HepG2 (cell line): ENCODE measurements at regions not wholly inside any gene's neighbourhood (a gene's known extent, or its start where the extent isn't known, plus 50 kb on each side); places are given as distances from the start of the nearest gene placed in this dataset.
A peak's percentile ranks its signal among the peaks of the same experiment; 100 is the strongest.

Experiments
- ATAD3A ChIP-seq: sonication (generic); formaldehyde crosslinking; IDR thresholded peaks from 2 replicates; pipeline ENCODE4 v1.4.0; 2020; ENCODE audit warnings: missing genetic modification reagents
- CBX2 ChIP-seq, 2 experiments: fragments of 200-600 bp in 1 of 2; sonication (generic); formaldehyde crosslinking in 1 of 2; IDR thresholded peaks; 2 replicates each; pipeline versions ENCODE4 v1.7.0 to v1.8.1; 2018 to 2022; ENCODE audit warnings: low read depth in 2 of 2, low read length in 1 of 2, mild to moderate bottlenecking in 1 of 2, missing genetic modification reagents in 1 of 2
- CERS6 ChIP-seq: sonication (generic); formaldehyde crosslinking; IDR thresholded peaks from 2 replicates; pipeline ENCODE4 v1.5.0; 2020; ENCODE audit warnings: missing genetic modification reagents
- FOXK1 ChIP-seq: sonication (generic); formaldehyde crosslinking; IDR thresholded peaks from 2 replicates; pipeline ENCODE4 v1.4.0; 2020; ENCODE audit warnings: low read depth, missing genetic modification reagents, borderline replicate concordance
- GATA4 ChIP-seq: sonication (generic); IDR thresholded peaks from 2 replicates; pipeline ENCODE4 v1.6.1; 2016; ENCODE audit warnings: antibody characterized with exemption, low read depth, borderline replicate concordance
- HMGA1 ChIP-seq: sonication (generic); formaldehyde crosslinking; conservative IDR thresholded peaks from 2 replicates; pipeline ENCODE4 v1.4.0; 2020; ENCODE audit warnings: missing genetic modification reagents
- HOXA9 ChIP-seq: sonication (generic); formaldehyde crosslinking; IDR thresholded peaks from 2 replicates; pipeline ENCODE4 v1.8.1; 2022; ENCODE audit warnings: missing genetic modification reagents, mild to moderate bottlenecking, moderate library complexity, borderline replicate concordance
- MAZ ChIP-seq, 2 experiments: sonication (generic) in 1 of 2; formaldehyde crosslinking in 1 of 2; IDR thresholded peaks; 2 replicates each; pipeline versions ENCODE4 v1.5.0 to v1.6.1; 2012 to 2020; ENCODE audit warnings: low read depth in 2 of 2, mild to moderate bottlenecking in 2 of 2, borderline replicate concordance in 1 of 2, improper control_type of control experiment in 1 of 2, low read length in 1 of 2, missing genetic modification reagents in 1 of 2, moderate library complexity in 1 of 2
- PRMT3 ChIP-seq: sonication (generic); formaldehyde crosslinking; IDR thresholded peaks from 2 replicates; pipeline ENCODE4 v1.8.1; 2022; ENCODE audit warnings: low read depth, mild to moderate bottlenecking, moderate library complexity, missing genetic modification reagents, borderline replicate concordance
- REPIN1 ChIP-seq: sonication (generic); formaldehyde crosslinking; IDR thresholded peaks from 2 replicates; pipeline ENCODE4 v1.8.0; 2022; ENCODE audit warnings: missing genetic modification reagents, low read depth, mild to moderate bottlenecking, borderline replicate concordance
- SMAD9 ChIP-seq: sonication (generic); formaldehyde crosslinking; IDR thresholded peaks from 2 replicates; pipeline ENCODE4 v1.5.1; 2020; ENCODE audit warnings: mild to moderate bottlenecking, missing genetic modification reagents
- SNAPC2 ChIP-seq: sonication (generic); formaldehyde crosslinking; IDR thresholded peaks from 2 replicates; pipeline ENCODE4 v1.8.1; 2022; ENCODE audit warnings: mild to moderate bottlenecking, missing genetic modification reagents
- SNAPC5 ChIP-seq: sonication (generic); formaldehyde crosslinking; IDR thresholded peaks from 2 replicates; pipeline ENCODE4 v1.8.1; 2023; ENCODE audit warnings: mild to moderate bottlenecking, missing genetic modification reagents, borderline replicate concordance
- TEF ChIP-seq: sonication (generic); formaldehyde crosslinking; IDR thresholded peaks from 2 replicates; pipeline ENCODE4 v1.5.0; 2020; ENCODE audit warnings: missing genetic modification reagents
- USF2 ChIP-seq, 2 experiments: sonication (generic) in 1 of 2; formaldehyde crosslinking in 1 of 2; IDR thresholded peaks; 2 replicates each; pipeline versions ENCODE4 v1.5.1 to v1.6.1; 2011 to 2020; ENCODE audit warnings: borderline replicate concordance in 1 of 2, low read depth in 1 of 2, low read length in 1 of 2, mild to moderate bottlenecking in 1 of 2, missing genetic modification reagents in 1 of 2, moderate library complexity in 1 of 2
- ZMYM4 ChIP-seq: sonication (generic); formaldehyde crosslinking; IDR thresholded peaks from 2 replicates; pipeline ENCODE4 v1.8.1; 2023; ENCODE audit warnings: mild to moderate bottlenecking, missing genetic modification reagents
- ZNF20 ChIP-seq: sonication (generic); formaldehyde crosslinking; IDR thresholded peaks from 2 replicates; pipeline ENCODE4 v1.4.0; 2020; ENCODE audit warnings: mild to moderate bottlenecking, moderate library complexity, missing genetic modification reagents
- ZNF24 ChIP-seq: fragments of 450-650 bp; IDR thresholded peaks from 2 replicates; pipeline ENCODE4 v1.6.1; 2017; ENCODE audit warnings: antibody characterized with exemption, mild to moderate bottlenecking
- ZNF281 ChIP-seq: sonication (generic); formaldehyde crosslinking; IDR thresholded peaks from 2 replicates; pipeline ENCODE4 v1.4.0; 2020; ENCODE audit warnings: missing genetic modification reagents, borderline replicate concordance
- ZNF530 ChIP-seq: sonication (generic); formaldehyde crosslinking; IDR thresholded peaks from 2 replicates; pipeline ENCODE4 v1.5.0; 2020; ENCODE audit warnings: low read depth, mild to moderate bottlenecking, missing genetic modification reagents
- ZNF792 ChIP-seq: IDR thresholded peaks from 2 replicates; pipeline ENCODE4 v1.6.1; 2016

- peak; percentile 79 for TF ChIP-seq ZNF281 (CRISPR knock-in tag)
- TF ChIP-seq GATA4: no peak
- TF ChIP-seq ZNF530 (CRISPR knock-in tag): no peak
- no peak for TF ChIP-seq ATAD3A (CRISPR knock-in tag)
- TF ChIP-seq REPIN1 (CRISPR knock-in tag): peak; percentile 92
- peak; percentile 97 for TF ChIP-seq ZMYM4 (CRISPR knock-in tag)
- TF ChIP-seq HOXA9: no peak; the same call in 1 of the 2 replicates
- peak; percentile 91 for TF ChIP-seq FOXK1 (CRISPR knock-in tag)
- 0 out of 2 replicates have a peak, but pooled peaks have one; percentile 23 for TF ChIP-seq SNAPC2 (CRISPR knock-in tag)
- TF ChIP-seq MAZ (IDR thresholded peaks at IDR 0.05; ENCODE audit: borderline replicate concordance, low read depth, low read length): peak; percentile 62; the same call in 1 of the 2 replicates
- peak; percentile 93 for TF ChIP-seq MAZ (CRISPR knock-in tag; IDR thresholded peaks at IDR 0.05; ENCODE audit: low read depth)
- no peak for TF ChIP-seq PRMT3 (CRISPR knock-in tag)
- peak; percentile 89; the same call in 1 of the 2 replicates for TF ChIP-seq ZNF792 (CRISPR knock-in tag)
- no peak for TF ChIP-seq ZNF20 (CRISPR knock-in tag)
- TF ChIP-seq CERS6 (CRISPR knock-in tag): no peak
- TF ChIP-seq TEF: peak; percentile 90
- TF ChIP-seq USF2 (IDR thresholded peaks at IDR 0.05; ENCODE audit: low read depth, low read length): no peak
- TF ChIP-seq USF2 (CRISPR knock-in tag; IDR thresholded peaks at IDR 0.05; ENCODE audit: borderline replicate concordance): 0 out of 2 replicates have a peak, but pooled peaks have one; percentile 8
- 0 out of 2 replicates have a peak, but pooled peaks have one; percentile 55 for TF ChIP-seq SNAPC5 (CRISPR knock-in tag)
- no peak for TF ChIP-seq SMAD9 (CRISPR knock-in tag)
- TF ChIP-seq ZNF24: no peak
- TF ChIP-seq HMGA1 (CRISPR knock-in tag): no peak
- TF ChIP-seq CBX2 (IDR thresholded peaks at IDR 0.05; ENCODE audit: low read depth, low read length): peak; percentile 59; the same call in 1 of the 2 replicates
- no peak for TF ChIP-seq CBX2 (CRISPR knock-in tag; IDR thresholded peaks at IDR 0.05; ENCODE audit: low read depth)
Measured at GRCh38 chr7:25952261-25953057, 199.5 kb upstream of the NFE2L3 start (continued).
